SK-N-MC (cell line): ENCODE measurements at regions not wholly inside any gene's neighbourhood (a gene's known extent, or its start where the extent isn't known, plus 50 kb on each side); places are given as distances from the start of the nearest gene placed in this dataset.

ENCODE experiments used
- DNase-seq: peaks from one replicate; pipeline ENCODE4 v3.0.0-alpha.2; 2011; ENCODE audit warnings: low read depth, low spot score
- H3K27ac ChIP-seq: fragments of 200-600 bp; sonication (generic); 2 replicates; pipeline ENCODE4 v1.5.1; 2016; ENCODE audit warnings: mixed run types
- H3K36me3 ChIP-seq: fragments of 200-600 bp; sonication (generic); 2 replicates; pipeline ENCODE4 v1.6.1; 2017; ENCODE audit warnings: antibody characterized with exemption, low read length, mixed read lengths; ENCODE audit not compliant: insufficient read depth
- H3K4me3 ChIP-seq: fragments of 200-600 bp; sonication (generic); 2 replicates; pipeline ENCODE4 v1.5.1; 2016
- H3K9ac ChIP-seq: fragments of 200-600 bp; sonication (generic); 2 replicates; pipeline ENCODE4 v1.8.0; 2017; ENCODE audit warnings: mixed run types, mixed read lengths; ENCODE audit not compliant: insufficient read length
- H3K9me3 ChIP-seq: fragments of 200-600 bp; sonication (generic); 2 replicates; pipeline ENCODE4 v1.6.1; 2017; ENCODE audit warnings: low read depth, mild to moderate bottlenecking, antibody characterized with exemption, low read length, moderate library complexity, mixed read lengths
- EZH2 ChIP-seq: fragments of 200-600 bp; sonication (generic); IDR thresholded peaks from one replicate; pipeline ENCODE4 v1.6.1; 2017; ENCODE audit warnings: antibody characterized with exemption
- FOXP2 ChIP-seq: optimal IDR thresholded peaks from 2 replicates; pipeline ENCODE3; 2011; ENCODE audit warnings: mild to moderate bottlenecking, moderate library complexity; ENCODE audit not compliant: insufficient read depth; ENCODE audit errors: extremely low read length, control extremely low read depth
- POLR2AphosphoS5 ChIP-seq: IDR thresholded peaks from 2 replicates; pipeline ENCODE4 v1.6.1; 2012; ENCODE audit warnings: mild to moderate bottlenecking, low read depth, low read length, borderline replicate concordance

- no peak overlapping the region for H3K27ac ChIP-seq
- H3K4me3 ChIP-seq = no peak overlapping the region
- no peak for TF ChIP-seq POLR2AphosphoS5
- TF ChIP-seq FOXP2 = no peak
- TF ChIP-seq EZH2 = no peak
These were observed 126.1 kb downstream of the INHBB start for GRCh38 chr2:120472031-120472430.

GRCh38 chr2:120472891-120473309, 127.0 kb downstream of the INHBB start:
- no peaks in the 10 kb centered on the region for H3K9me3 ChIP-seq
- H3K36me3 ChIP-seq = no peaks in the 10 kb centered on the region
- no peak for DNase-seq
- no peak overlapping the region for H3K9ac ChIP-seq
- no peak overlapping the region for H3K27ac ChIP-seq
- no peak overlapping the region for H3K4me3 ChIP-seq
- TF ChIP-seq FOXP2 (no peak), EZH2 (no peak), POLR2AphosphoS5 (no peak)

More at GRCh38 chr2:120472031-120472430, 126.1 kb downstream of the INHBB start:
- DNase-seq = no peak
- Histone ChIP-seq H3K9me3 (no peaks in the 10 kb centered on the region), H3K36me3 (no peaks in the 10 kb centered on the region), H3K9ac (no peak overlapping the region)

GRCh38 chr2:120473522-120474271, 127.8 kb downstream of the INHBB start:
- no peaks in the 10 kb centered on the region for H3K9me3 ChIP-seq
- no peak for DNase-seq
- no peaks in the 10 kb centered on the region for H3K36me3 ChIP-seq
- H3K9ac ChIP-seq = no peak overlapping the region
- H3K27ac ChIP-seq = no peak overlapping the region
- no peak overlapping the region for H3K4me3 ChIP-seq
- TF ChIP-seq EZH2 (no peak), POLR2AphosphoS5 (no peak)

GRCh38 chr2:120474486-120474885, 128.6 kb downstream of the INHBB start:
- TF ChIP-seq FOXP2 (no peak), EZH2 (no peak), POLR2AphosphoS5 (no peak)
- Histone ChIP-seq H3K9me3 (no peaks in the 10 kb centered on the region), H3K4me3 (no peak overlapping the region), H3K27ac (no peak overlapping the region), H3K9ac (no peak overlapping the region), H3K36me3 (no peaks in the 10 kb centered on the region)
- no peak for DNase-seq

- Histone ChIP-seq H3K36me3 (no peaks in the 10 kb centered on the region), H3K4me3 (no peak overlapping the region), H3K9ac (no peak overlapping the region), H3K27ac (no peak overlapping the region), H3K9me3 (no peaks in the 10 kb centered on the region)
- no peak for TF ChIP-seq FOXP2
- no peak for TF ChIP-seq POLR2AphosphoS5
- no peak for TF ChIP-seq EZH2
- no peak for DNase-seq
These were observed 130.2 kb downstream of the INHBB start for GRCh38 chr2:120476141-120476540.

GRCh38 chr2:120477198-120477597, 131.3 kb downstream of the INHBB start:
- Histone ChIP-seq H3K9me3 (no peaks in the 10 kb centered on the region), H3K4me3 (no peak overlapping the region), H3K9ac (no peak overlapping the region), H3K36me3 (no peaks in the 10 kb centered on the region), H3K27ac (no peak overlapping the region)
- TF ChIP-seq POLR2AphosphoS5 (no peak), EZH2 (no peak), FOXP2 (no peak)
- DNase-seq = no peak

GRCh38 chr2:120477831-120478481, 132.0 kb downstream of the INHBB start:
- Histone ChIP-seq H3K4me3 (no peak overlapping the region), H3K9me3 (no peaks in the 10 kb centered on the region), H3K27ac (no peak overlapping the region), H3K9ac (no peak overlapping the region), H3K36me3 (no peaks in the 10 kb centered on the region)
- DNase-seq = no peak
- TF ChIP-seq FOXP2 (no peak), POLR2AphosphoS5 (no peak), EZH2 (no peak)

GRCh38 chr2:120480346-120480902, 134.5 kb downstream of the INHBB start:
- no peak overlapping the region for H3K4me3 ChIP-seq
- no peak for DNase-seq
- no peaks in the 10 kb centered on the region for H3K36me3 ChIP-seq
- H3K9ac ChIP-seq = no peak overlapping the region
- no peaks in the 10 kb centered on the region for H3K9me3 ChIP-seq
- no peak overlapping the region for H3K27ac ChIP-seq
- TF ChIP-seq EZH2 (no peak), FOXP2 (no peak), POLR2AphosphoS5 (no peak)

GRCh38 chr2:120480903-120481445, 135.0 kb downstream of the INHBB start:
- Histone ChIP-seq H3K27ac (no peak overlapping the region), H3K36me3 (no peaks in the 10 kb centered on the region), H3K4me3 (no peak overlapping the region), H3K9ac (no peak overlapping the region), H3K9me3 (no peaks in the 10 kb centered on the region)
- DNase-seq = no peak
- TF ChIP-seq POLR2AphosphoS5 = no peak
- no peak for TF ChIP-seq EZH2
- TF ChIP-seq FOXP2 = no peak
